ENCODE measurements at regions not wholly inside any gene's neighbourhood (a gene's known extent, or its start where the extent isn't known, plus 50 kb on each side); places are given as distances from the start of the nearest gene placed in this dataset.

DNA sequence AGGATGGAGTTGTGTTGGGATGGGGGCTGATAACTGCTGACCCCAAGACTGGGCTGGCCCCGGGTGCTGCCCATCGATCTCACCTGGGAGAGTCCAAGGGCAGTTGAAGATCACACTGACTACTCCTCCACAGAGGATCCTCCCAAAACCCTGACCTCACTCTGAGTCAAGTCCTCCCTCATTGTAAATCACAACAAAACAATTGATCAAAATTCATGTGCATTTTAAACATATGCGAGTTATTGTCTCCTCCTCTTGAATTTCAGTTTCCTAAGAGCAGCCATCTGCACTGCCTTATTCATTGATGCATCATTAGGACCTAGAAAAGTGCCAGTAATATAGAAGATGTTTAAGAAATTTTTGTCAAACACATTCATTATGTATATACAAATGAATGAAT lies 273.6 kb downstream of the C1orf94 start:
- Histone ChIP-seq H3K27ac (ENCODE audit: extremely low read depth, low read depth, low read length) (no peak overlapping the region), H3K36me3 (ENCODE audit: control insufficient read depth, insufficient read depth, low read length) (no peaks in the 10 kb centered on the region), H3K9me1 (ENCODE audit: control insufficient read depth, insufficient read depth, low read length) (no peaks in the 10 kb centered on the region), H3K4me1 (replicated peaks in 1 of 2; ENCODE audit: control insufficient read depth in 2 of 2, insufficient read depth in 2 of 2, low read length in 2 of 2) (no peaks in the 10 kb centered on the region), H3K4me2 (ENCODE audit: insufficient read depth, low read length) (no peak overlapping the region), H3K27me3 (ENCODE audit: control insufficient read depth in 2 of 2, insufficient read depth in 2 of 2, low read length in 2 of 2) (0 out of 5 replicates have a peak, but pooled peaks cover 0 to 3% of the 10 kb centered on the region in 2 experiments), H4K20me1 (replicated peaks; ENCODE audit: control insufficient read depth, insufficient read depth, low read length) (no peaks in the 10 kb centered on the region), H3K79me2 (ENCODE audit: control insufficient read depth, insufficient read depth, low read length) (no peaks in the 10 kb centered on the region), H3K9ac (ENCODE audit: insufficient read depth in 1 of 2, low read depth in 2 of 2, low read length in 2 of 2) (no peak overlapping the region), H3K4me3 (no peak overlapping the region), H2AFZ (ENCODE audit: low read depth, low read length) (no peak overlapping the region), H3K9me3 (replicated peaks; ENCODE audit: control insufficient read depth, insufficient read depth, low read depth, low read length) (no peaks in the 10 kb centered on the region)
- ATAC-seq: no peak
- no TSS peak for BruUV-seq (replicated peaks)
- 0% methylated on average over 3 of the region's 3 CpGs for WGBS (ENCODE audit: insufficient coverage, low coverage, missing lambda C conversion rate)
- intact Hi-C loops (cut with micrococcal nuclease): no loop called here
- in situ Hi-C loops (cut with MboI): no loop called here
- POLR2A ChIA-PET: no interaction called here
- no peak for FAIRE-seq
- CTCF ChIA-PET (ENCODE audit: low intra/inter-chr PET ratio): no interaction called here
- DNase-seq (ENCODE audit: extremely low read depth in 1 of 4, low spot score in 3 of 4): no peak
- TF ChIP-seq CHD7 (IDR thresholded peaks at IDR 0.05; ENCODE audit: low read depth, low read length) (no peak), KDM2B (CRISPR knock-in tag; IDR thresholded peaks at IDR 0.05) (no peak), KAT8 (IDR thresholded peaks at IDR 0.05; ENCODE audit: low read depth) (no peak), POLR2B (IDR thresholded peaks at IDR 0.05; ENCODE audit: low read depth, partially characterized antibody) (no peak), SMARCA5 (IDR thresholded peaks at IDR 0.05) (no peak), HDAC1 (IDR thresholded peaks at IDR 0.05) (no peak), JUN (IDR thresholded peaks at IDR 0.05; ENCODE audit: borderline replicate concordance, low read depth, low read length) (no peak), JUN (CRISPR knock-in tag; IDR thresholded peaks at IDR 0.05; ENCODE audit: borderline replicate concordance) (no peak), DDX20 (tag; IDR thresholded peaks at IDR 0.05; ENCODE audit: low read depth) (no peak)

Data from K562 (cell line).